ENCODE measurements at regions not wholly inside any gene's neighbourhood (a gene's known extent, or its start where the extent isn't known, plus 50 kb on each side); places are given as distances from the start of the nearest gene placed in this dataset.

GRCh38 chr5:125888358-125888757, 534.9 kb upstream of the GRAMD2B start:
- no peak for TF ChIP-seq SP1 (IDR thresholded peaks at IDR 0.05)
- no peak for TF ChIP-seq FOXA1 (IDR thresholded peaks at IDR 0.05)
- TF ChIP-seq JUND (IDR thresholded peaks at IDR 0.05), result no peak
- no peak for TF ChIP-seq ZBTB33 (IDR thresholded peaks at IDR 0.05)
- no peak for TF ChIP-seq MAX (IDR thresholded peaks at IDR 0.05)
- no peak for TF ChIP-seq CTCF (IDR thresholded peaks at IDR 0.05; ENCODE audit: low read depth, low read length, missing input control)
- TF ChIP-seq TAF1 (conservative IDR thresholded peaks at IDR 0.05), result no peak
- no peak for TF ChIP-seq EGR1 (IDR thresholded peaks at IDR 0.05; ENCODE audit: low read depth in 2 of 2)
- TF ChIP-seq HNF4G (IDR thresholded peaks at IDR 0.05), result no peak
- TF ChIP-seq REST (IDR thresholded peaks at IDR 0.05), result no peak
- no peak for TF ChIP-seq HNF4A (conservative IDR thresholded peaks at IDR 0.05)
- no peak for TF ChIP-seq ATF3 (IDR thresholded peaks at IDR 0.05)
- no peak for TF ChIP-seq GABPA (IDR thresholded peaks at IDR 0.05 in 1 of 2, conservative IDR thresholded peaks at IDR 0.05 in 1 of 2)
- no peak for TF ChIP-seq RAD21 (IDR thresholded peaks at IDR 0.05)
- TF ChIP-seq FOXA2 (IDR thresholded peaks at IDR 0.05), result no peak
- TF ChIP-seq RXRA (IDR thresholded peaks at IDR 0.05), result no peak
- TF ChIP-seq YY1 (IDR thresholded peaks at IDR 0.05), result no peak
- Histone ChIP-seq H3K36me3 (ENCODE audit: control insufficient read depth in 4 of 4, insufficient read depth in 3 of 4, low read depth in 1 of 4, low read length in 3 of 4) (no peaks in the 10 kb centered on the region), H3K4me3 (ENCODE audit: low read depth in 1 of 3, low read length in 3 of 3) (no peak overlapping the region), H3K27me3 (ENCODE audit: control insufficient read depth in 4 of 4, insufficient read depth in 4 of 4, low read length in 3 of 4) (no peaks in the 10 kb centered on the region), H3K9me3 (ENCODE audit: control insufficient read depth in 4 of 4, low read length in 3 of 4) (no peaks in the 10 kb centered on the region), H3K27ac (ENCODE audit: low read depth in 1 of 2, low read length in 2 of 2) (no peak overlapping the region), H3K4me1 (ENCODE audit: control insufficient read depth in 4 of 4, insufficient read depth in 4 of 4, low read length in 3 of 4) (no peaks in the 10 kb centered on the region), H3K9ac (ENCODE audit: low read depth in 1 of 2, low read length in 2 of 2) (no peak overlapping the region)
- no peak for DNase-seq (ENCODE audit: low spot score)

GRCh38 chr5:125890511-125890931, 532.7 kb upstream of the GRAMD2B start:
- Histone ChIP-seq H3K27ac (ENCODE audit: low read depth in 1 of 2, low read length in 2 of 2) (no peak overlapping the region), H3K36me3 (ENCODE audit: control insufficient read depth in 4 of 4, insufficient read depth in 3 of 4, low read depth in 1 of 4, low read length in 3 of 4) (no peaks in the 10 kb centered on the region), H3K27me3 (ENCODE audit: control insufficient read depth in 4 of 4, insufficient read depth in 4 of 4, low read length in 3 of 4) (no peaks in the 10 kb centered on the region), H3K9ac (ENCODE audit: low read depth in 1 of 2, low read length in 2 of 2) (no peak overlapping the region), H3K9me3 (ENCODE audit: control insufficient read depth in 4 of 4, low read length in 3 of 4) (peaks cover 0 to 2% (median 0%) of the 10 kb centered on the region in 4 donors), H3K4me1 (ENCODE audit: control insufficient read depth in 4 of 4, insufficient read depth in 4 of 4, low read length in 3 of 4) (no peaks in the 10 kb centered on the region), H3K4me3 (ENCODE audit: low read depth in 1 of 3, low read length in 3 of 3) (no peak overlapping the region)
- no peak for DNase-seq (ENCODE audit: low spot score)
- no peak for TF ChIP-seq HNF4A (conservative IDR thresholded peaks at IDR 0.05)
- no peak for TF ChIP-seq ZBTB33 (IDR thresholded peaks at IDR 0.05)

All from liver (tissue), 7 donors.